ENCODE measurements at regions not wholly inside any gene's neighbourhood (a gene's known extent, or its start where the extent isn't known, plus 50 kb on each side); places are given as distances from the start of the nearest gene placed in this dataset.

DNA sequence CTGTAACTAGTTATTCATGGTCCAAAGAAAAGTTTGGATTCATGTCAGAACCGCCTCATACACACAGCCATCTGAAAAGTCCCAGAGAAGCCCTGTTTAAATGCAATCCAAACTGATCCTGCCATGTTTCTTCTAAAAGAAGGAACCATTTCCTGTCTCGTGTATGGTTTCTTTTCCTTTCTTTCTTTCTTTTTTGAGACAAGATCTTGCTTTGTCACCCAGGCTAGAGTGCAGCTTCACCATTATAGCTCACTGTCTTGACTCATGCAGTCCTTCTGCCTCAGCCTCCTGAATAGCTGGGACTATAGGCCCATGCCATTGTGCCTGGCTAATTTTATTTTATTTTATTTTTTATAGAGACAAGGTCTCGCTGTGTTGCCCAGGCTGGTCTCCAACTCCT, 77.4 kb upstream of the NSMCE3 start:
- no peak overlapping the region for H2AK5ac ChIP-seq (ENCODE audit: low read depth, low read length)
- no peaks in the 10 kb centered on the region for H3K9me3 ChIP-seq (ENCODE audit: insufficient read depth in 2 of 2, low read depth in 1 of 2, low read length in 1 of 2)
- no peak overlapping the region for H2BK15ac ChIP-seq (ENCODE audit: low read length)
- H4K20me1 ChIP-seq (replicated peaks in 1 of 2; ENCODE audit: control insufficient read depth in 1 of 2, insufficient read depth in 2 of 2, low read length in 2 of 2), result no peaks in the 10 kb centered on the region
- H3K27me3 ChIP-seq (replicated peaks in 1 of 4; ENCODE audit: control insufficient read depth in 3 of 4, extremely low read depth in 1 of 4, insufficient read depth in 3 of 4, low read length in 3 of 4), result peaks cover 0 to 2% (median 0%) of the 10 kb centered on the region in 4 experiments; a peak in 1 of 7 replicates
- no peak overlapping the region for H3K56ac ChIP-seq (replicated peaks; ENCODE audit: insufficient read length, low read depth, low read length)
- whole genome bisulfite sequencing, 2 experiments (ENCODE audit: extremely low coverage in 1 of 2, insufficient coverage in 1 of 2, insufficient read length in 1 of 2, insufficient replicate concordance in 2 of 2, low coverage in 1 of 2, low lambda C conversion rate in 2 of 2, missing lambda C conversion rate in 1 of 2), result 87% methylated on average over 3 of the region's 3 CpGs; no CpG with 5 or more reads in 1 of the 2 experiments
- no peak overlapping the region for H3K4me3 ChIP-seq (ENCODE audit: extremely low read depth in 1 of 4, insufficient read depth in 2 of 4, low read depth in 3 of 4, low read length in 4 of 4)
- no peak overlapping the region for H4K91ac ChIP-seq (replicated peaks; ENCODE audit: insufficient read length, low read length)
- no peak overlapping the region for H4K8ac ChIP-seq (ENCODE audit: extremely low read depth, insufficient read depth, low read length)
- H3K18ac ChIP-seq (ENCODE audit: extremely low read depth, low read length), result no peak overlapping the region
- no peaks in the 10 kb centered on the region for H3K23me2 ChIP-seq (ENCODE audit: low read depth, low read length)
- H2BK12ac ChIP-seq (ENCODE audit: low read depth, low read length), result no peak overlapping the region
- no peaks in the 10 kb centered on the region for H3K36me3 ChIP-seq (ENCODE audit: control insufficient read depth in 2 of 4, insufficient read depth in 4 of 4, low read length in 3 of 4)
- no peak overlapping the region for H3K4me2 ChIP-seq (ENCODE audit: insufficient read depth in 1 of 2, low read depth in 2 of 2, low read length in 2 of 2)
- no peak for FAIRE-seq
- no peak overlapping the region for H2BK120ac ChIP-seq (replicated peaks; ENCODE audit: low read depth, low read length)
- peaks cover 13 to 31% (median 23%) of the 10 kb centered on the region in 4 experiments for H3K4me1 ChIP-seq (replicated peaks in 1 of 4; ENCODE audit: control insufficient read depth in 3 of 4, insufficient read depth in 4 of 4, low read length in 3 of 4)
- no peak for DNase-seq (ENCODE audit: low read depth in 1 of 2, low spot score in 2 of 2)
- no peak overlapping the region for H3K14ac ChIP-seq (ENCODE audit: insufficient read length)
- no peak overlapping the region for H2AFZ ChIP-seq (ENCODE audit: low read length)
- no peak overlapping the region for H3K23ac ChIP-seq (ENCODE audit: insufficient read length)
- ChIA-PET CTCF (ENCODE audit: partially characterized antibody) (interaction anchor here (0.6 to 1.6 kb wide), 5 partner anchors 17 to 325 kb away, joined by 3 to 5 read pairs (median 5); no protein-coding TSS in a partner anchor), POLR2A (ENCODE audit: partially characterized antibody) (interaction anchor here (1.3 kb wide), 1 partner anchor 9 kb away, joined by 3 read pairs; no protein-coding TSS in a partner anchor)
- no peak overlapping the region for H4K5ac ChIP-seq (ENCODE audit: insufficient read length, low read depth, low read length)
- H3K79me2 ChIP-seq (ENCODE audit: control insufficient read depth in 1 of 2, insufficient read depth in 2 of 2, low read length in 2 of 2), result no peaks in the 10 kb centered on the region
- no peaks in the 10 kb centered on the region for H3K79me1 ChIP-seq (ENCODE audit: low read depth, low read length)
- H2BK20ac ChIP-seq (ENCODE audit: low read length), result no peak overlapping the region
- H3K27ac ChIP-seq (ENCODE audit: low read depth, low read length), result no peak overlapping the region
- H3K9ac ChIP-seq (replicated peaks in 1 of 4; ENCODE audit: extremely low read depth in 1 of 4, low read depth in 3 of 4, low read length in 3 of 4), result no peak overlapping the region
- H3K4ac ChIP-seq (replicated peaks; ENCODE audit: insufficient read length, low read depth, low read length), result no peak overlapping the region
- H2BK5ac ChIP-seq (ENCODE audit: low read depth, low read length), result no peak overlapping the region
- no peak for TF ChIP-seq HDAC6 (IDR thresholded peaks at IDR 0.05; ENCODE audit: low read depth, low read length)
- no peak for TF ChIP-seq EP300 (IDR thresholded peaks at IDR 0.05; ENCODE audit: borderline replicate concordance in 1 of 2, low read depth in 2 of 2, low read length in 2 of 2)
- TF ChIP-seq, protein P1, sequence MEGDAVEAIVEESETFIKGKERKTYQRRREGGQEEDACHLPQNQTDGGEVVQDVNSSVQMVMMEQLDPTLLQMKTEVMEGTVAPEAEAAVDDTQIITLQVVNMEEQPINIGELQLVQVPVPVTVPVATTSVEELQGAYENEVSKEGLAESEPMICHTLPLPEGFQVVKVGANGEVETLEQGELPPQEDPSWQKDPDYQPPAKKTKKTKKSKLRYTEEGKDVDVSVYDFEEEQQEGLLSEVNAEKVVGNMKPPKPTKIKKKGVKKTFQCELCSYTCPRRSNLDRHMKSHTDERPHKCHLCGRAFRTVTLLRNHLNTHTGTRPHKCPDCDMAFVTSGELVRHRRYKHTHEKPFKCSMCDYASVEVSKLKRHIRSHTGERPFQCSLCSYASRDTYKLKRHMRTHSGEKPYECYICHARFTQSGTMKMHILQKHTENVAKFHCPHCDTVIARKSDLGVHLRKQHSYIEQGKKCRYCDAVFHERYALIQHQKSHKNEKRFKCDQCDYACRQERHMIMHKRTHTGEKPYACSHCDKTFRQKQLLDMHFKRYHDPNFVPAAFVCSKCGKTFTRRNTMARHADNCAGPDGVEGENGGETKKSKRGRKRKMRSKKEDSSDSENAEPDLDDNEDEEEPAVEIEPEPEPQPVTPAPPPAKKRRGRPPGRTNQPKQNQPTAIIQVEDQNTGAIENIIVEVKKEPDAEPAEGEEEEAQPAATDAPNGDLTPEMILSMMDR (IDR thresholded peaks at IDR 0.05; ENCODE audit: control extremely low read depth in 1 of 3, insufficient read depth in 1 of 3, low read depth in 1 of 3, low read length in 3 of 3), result no peak
- TF ChIP-seq, protein P2, sequence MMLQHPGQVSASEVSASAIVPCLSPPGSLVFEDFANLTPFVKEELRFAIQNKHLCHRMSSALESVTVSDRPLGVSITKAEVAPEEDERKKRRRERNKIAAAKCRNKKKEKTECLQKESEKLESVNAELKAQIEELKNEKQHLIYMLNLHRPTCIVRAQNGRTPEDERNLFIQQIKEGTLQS (IDR thresholded peaks at IDR 0.05; ENCODE audit: insufficient read depth, low read depth, low read length), result no peak
- TF ChIP-seq SP4 (IDR thresholded peaks at IDR 0.05; ENCODE audit: low read length), result no peak
- no peak for TF ChIP-seq BRCA1 (IDR thresholded peaks at IDR 0.05; ENCODE audit: low read depth, low read length)
- TF ChIP-seq CBX8 (IDR thresholded peaks at IDR 0.05; ENCODE audit: borderline replicate concordance, low read depth, low read length), result no peak
- no peak for TF ChIP-seq RBBP5 (IDR thresholded peaks at IDR 0.05; ENCODE audit: borderline replicate concordance, low read depth, low read length)
- no peak for TF ChIP-seq CREB1 (IDR thresholded peaks at IDR 0.05)

All from H1 (cell line).